Inflammatory macrophage treated with lipopolysaccharide for 4 hours (primary cell): ENCODE measurements at regions not wholly inside any gene's neighbourhood (a gene's known extent, or its start where the extent isn't known, plus 50 kb on each side); places are given as distances from the start of the nearest gene placed in this dataset.

Experiments
- DNase-seq: peaks from one replicate; pipeline ENCODE4 v3.0.0-alpha.2; 2020

GRCh38 chr2:153189091-153189888, 289.3 kb downstream of the RPRM start:
- DNase-seq, result no peak

GRCh38 chr2:153179808-153180207, 298.8 kb downstream of the RPRM start:
- DNase-seq, result no peak

DNA sequence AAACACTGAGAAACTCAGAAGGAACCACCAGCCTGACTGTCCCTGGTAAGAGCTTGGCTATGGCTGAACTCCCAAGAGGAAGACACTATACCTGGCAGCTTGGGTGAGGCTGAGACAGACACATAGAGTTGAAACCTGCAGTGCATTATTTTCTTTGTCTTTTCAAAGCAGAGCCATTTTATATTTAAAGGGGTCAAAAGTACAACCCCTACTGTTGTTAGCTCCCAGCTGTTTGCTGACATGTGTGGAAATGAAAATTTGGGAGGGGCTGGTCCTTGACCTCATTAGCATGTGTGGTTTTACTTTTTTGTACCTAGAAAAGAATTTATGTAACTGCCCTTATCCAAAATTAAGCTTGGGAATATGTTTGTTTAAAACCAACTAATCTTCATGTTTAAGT, 309.0 kb downstream of the RPRM start:
- no peak for DNase-seq

DNA sequence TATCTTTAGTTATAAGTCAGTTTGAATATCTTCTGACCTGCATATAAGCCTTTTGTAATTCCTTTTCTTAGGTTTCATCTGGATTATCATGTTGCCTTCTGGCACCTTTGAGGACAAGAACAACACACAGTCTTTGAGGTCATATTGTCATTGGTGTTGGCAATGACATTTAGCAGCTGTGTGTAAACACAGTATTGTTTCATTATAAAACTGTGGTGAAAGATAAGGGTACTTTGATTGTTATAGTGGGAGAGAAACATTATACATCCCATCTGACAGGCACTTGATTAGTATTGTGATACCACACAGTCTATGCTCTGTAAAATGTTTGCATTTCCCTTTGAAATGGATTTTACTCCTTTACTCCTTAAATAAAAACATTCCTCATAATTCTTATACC, 313.5 kb downstream of the RPRM start:
- DNase-seq, result no peak

- DNase-seq, result no peak
Observed at GRCh38 chr2:153163055-153163454, 315.5 kb downstream of the RPRM start.

GRCh38 chr2:153156743-153157142, 321.8 kb downstream of the RPRM start:
- DNase-seq, result no peak

DNA sequence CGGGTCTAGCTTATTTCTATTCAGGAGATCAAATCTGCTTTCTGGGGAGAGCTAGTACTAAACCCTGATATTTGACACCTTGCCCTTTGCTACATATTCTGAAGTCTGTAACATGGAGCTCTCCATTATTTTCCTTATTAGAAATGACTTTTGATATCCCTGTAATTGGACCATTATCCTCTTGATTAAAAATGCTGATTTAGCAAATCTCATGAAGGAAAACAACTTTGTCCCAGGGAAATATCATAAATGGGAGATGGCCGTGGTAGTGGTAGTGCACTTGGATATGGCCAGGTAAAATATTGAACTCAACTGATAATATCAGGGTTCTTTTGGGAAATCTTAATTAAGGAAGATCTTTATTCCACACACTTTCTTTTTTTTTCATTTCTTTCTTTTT, 326.5 kb downstream of the RPRM start:
- DNase-seq, result no peak

- DNase-seq, result no peak
Observed at GRCh38 chr2:153145470-153145978, 333.0 kb downstream of the RPRM start.

GRCh38 chr2:153143540-153143939, 335.0 kb downstream of the RPRM start:
- no peak for DNase-seq

DNA sequence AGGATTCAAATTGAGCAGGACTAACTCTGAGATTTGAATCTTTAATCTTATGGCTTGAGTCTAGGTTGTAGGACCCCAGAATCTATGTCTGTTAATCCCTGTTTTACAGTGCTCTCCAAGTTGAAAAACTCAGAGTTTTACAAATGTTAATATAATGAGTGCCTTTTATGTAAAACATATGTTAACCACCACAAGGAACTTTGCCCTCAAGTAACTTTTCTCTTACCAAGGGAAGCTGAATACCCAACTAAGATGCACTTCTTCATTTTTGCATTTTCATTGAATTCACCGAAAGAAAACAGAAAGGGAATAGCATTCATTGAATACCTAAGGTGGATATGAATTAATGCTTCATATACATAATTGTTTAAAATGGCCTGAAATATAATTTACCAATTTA, 338.1 kb downstream of the RPRM start:
- DNase-seq, result no peak

DNA sequence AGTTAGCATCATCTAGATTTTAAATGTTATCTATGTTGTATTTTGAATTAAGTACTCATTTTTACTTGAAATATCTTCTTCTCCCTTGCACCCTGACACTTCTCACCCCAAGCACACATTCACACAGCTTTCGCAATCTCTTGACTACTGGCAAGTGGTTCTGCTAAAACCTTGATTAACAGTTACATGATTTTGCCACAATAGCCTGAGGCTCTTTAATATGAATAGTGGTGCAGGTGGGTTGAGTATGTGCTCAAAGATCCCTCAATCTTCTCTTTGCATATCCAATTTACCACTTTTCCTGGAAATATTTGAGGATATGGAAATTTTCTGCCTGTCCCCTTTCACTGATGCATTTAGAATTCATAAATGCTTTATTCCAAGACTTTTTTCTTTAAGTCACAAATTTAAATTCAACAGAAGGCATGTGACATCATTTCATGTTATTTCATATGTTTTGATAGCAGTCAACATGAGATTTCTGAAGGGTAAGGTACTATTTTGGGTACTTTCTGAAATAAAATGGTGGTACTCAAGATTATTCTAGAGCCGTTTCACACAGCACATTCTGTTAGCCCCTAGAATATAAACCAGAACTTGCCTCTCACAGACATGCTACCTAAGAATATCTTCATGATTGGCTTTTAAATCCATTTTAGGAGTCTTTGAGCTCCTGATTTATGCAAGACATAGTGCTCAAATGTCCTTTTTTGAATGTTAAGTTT, 339.7 kb downstream of the RPRM start:
- no peak for DNase-seq

DNA sequence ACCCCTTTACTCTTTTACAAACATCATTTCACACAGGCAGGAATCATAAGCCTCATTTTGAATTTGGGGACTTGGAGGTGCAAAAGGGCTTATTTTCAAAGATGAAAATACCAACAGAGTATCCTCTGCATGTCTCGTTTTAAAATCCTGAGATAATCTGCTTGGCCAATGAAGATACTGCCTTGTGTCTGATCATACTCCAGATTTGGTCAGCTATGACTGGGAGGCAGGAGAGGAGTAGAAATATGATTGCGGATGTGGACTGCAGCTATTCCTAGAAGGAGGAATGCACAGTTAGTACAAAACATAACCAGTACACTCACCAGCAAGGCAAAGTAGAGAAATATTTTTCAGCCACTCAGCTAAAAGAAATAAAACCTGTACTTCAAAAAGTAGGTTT, 342.3 kb downstream of the RPRM start:
- DNase-seq, result no peak

DNA sequence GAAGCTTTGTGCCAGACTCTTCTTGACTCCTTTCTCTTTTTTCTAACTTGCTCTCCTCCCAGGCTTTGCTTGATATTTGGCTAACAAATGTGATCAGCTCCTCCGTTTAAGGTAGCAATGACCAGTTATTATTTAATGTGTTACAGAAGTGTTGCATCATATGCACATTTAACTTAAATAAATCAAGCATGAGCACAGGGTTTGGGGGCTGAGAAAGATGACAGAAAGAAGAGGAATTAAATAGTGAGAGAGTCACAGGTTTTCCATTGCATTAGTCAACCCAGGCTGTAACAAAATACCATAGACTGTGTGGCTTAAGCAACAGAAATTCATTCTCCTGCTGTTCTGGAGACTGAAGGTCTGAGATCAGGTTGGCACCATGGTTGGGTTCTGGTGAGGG, 343.8 kb downstream of the RPRM start:
- no peak for DNase-seq

GRCh38 chr2:153133716-153134115, 344.8 kb downstream of the RPRM start:
- no peak for DNase-seq

DNA sequence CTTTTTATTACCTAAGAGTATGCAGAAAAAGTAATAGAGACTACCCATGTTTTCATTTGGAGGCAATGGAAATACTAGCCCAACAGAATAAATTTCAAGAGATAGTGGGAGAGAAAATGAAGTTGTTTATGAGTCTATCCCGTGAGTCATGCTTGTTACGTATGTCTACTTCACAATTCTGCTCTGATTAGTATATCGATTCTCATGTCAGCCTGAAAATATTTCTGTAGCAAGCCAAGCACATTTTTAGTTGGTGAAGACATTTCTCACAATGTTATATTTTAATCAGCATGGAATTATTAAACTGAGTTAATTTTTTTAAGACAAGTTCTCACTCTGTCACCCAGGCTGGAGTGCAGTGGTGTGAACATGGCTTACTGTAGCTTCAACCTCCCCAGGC, 346.1 kb downstream of the RPRM start:
- no peak for DNase-seq

DNA sequence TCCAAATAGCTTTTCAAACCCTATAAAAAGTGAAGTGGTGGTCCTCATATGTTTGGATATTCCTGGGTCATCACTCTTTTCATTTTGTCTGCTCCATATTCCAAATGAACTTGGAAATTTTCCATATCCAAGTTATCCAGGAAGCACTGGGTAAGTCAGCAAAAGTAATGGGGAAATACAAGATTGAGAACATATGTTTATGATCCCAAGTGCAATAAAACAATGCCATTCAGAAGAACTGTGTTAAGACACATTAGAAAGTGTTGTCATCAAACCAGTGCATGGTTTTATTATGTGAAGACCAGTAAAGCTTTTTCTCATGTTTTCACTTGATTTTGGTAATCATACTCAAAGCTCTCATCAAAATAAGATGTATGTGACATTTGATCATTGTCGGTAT, 363.4 kb downstream of the RPRM start:
- DNase-seq, result no peak

- no peak for DNase-seq
Observed at GRCh38 chr2:153110486-153110885, 368.1 kb downstream of the RPRM start.

DNA sequence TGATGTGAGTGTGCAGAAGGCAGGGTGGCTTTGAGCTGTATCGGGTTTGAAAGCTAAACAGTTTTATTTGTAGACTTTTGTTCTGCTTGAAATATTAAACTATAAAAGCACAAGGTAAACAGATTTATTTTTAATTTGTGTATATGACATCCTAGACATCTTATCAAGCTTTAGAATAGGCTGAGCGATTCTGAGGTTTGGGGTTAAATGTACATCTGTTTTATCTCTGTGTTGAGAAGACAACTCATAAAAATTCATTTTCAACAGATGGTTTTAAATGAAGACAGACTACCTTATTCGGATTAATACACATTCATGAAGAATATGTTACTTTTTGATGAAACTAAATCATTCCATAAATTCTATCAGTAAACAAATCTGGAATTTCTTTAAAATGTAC, 368.8 kb downstream of the RPRM start:
- DNase-seq, result no peak

- DNase-seq, result no peak
Observed at GRCh38 chr2:153106802-153107477, 371.6 kb downstream of the RPRM start.

- no peak for DNase-seq
Observed at GRCh38 chr2:153105829-153106578, 372.6 kb downstream of the RPRM start.

DNA sequence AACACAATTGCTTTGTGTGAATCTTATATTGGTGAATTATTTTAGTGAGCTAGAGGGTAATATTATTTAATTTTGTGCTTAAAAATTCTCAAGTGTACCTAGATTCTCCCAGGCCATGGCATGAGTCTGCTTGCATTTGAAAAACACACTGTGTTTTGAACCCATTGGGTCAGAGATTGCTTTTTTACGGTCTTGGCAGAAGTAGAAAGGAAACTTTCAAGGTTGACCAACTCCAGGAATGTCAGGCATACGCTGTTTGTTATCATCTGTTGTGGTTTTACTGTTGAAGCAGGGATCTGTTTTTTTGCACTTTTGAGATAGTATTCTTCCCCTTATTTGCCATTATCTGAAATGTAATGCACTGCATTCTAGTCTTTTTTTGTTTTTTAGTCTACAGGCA, 377.4 kb downstream of the RPRM start:
- DNase-seq, result no peak

- no peak for DNase-seq
Observed at GRCh38 chr2:153100151-153100550, 378.4 kb downstream of the RPRM start.

DNA sequence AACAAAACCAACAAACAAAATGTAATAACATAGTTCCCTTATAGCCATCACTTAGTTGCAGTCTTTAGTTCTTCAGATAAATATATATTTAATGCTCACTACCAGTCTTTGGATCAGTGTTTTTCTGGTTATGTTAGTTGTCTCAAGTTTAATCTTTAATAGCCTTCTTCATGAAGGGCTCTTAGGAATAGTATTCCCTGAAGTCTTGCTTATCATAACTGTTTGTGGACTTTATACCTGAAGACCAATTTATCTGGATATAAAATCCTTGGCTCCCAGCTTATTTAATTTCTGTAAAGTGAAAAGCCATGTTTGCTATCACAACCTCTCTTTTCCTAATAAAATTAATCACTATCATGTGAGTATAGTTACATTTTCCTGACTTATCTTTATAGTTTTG, 379.7 kb downstream of the ARL6IP6 start:
- no peak for DNase-seq
